ENCODE measurements at regions not wholly inside any gene's neighbourhood (a gene's known extent, or its start where the extent isn't known, plus 50 kb on each side); places are given as distances from the start of the nearest gene placed in this dataset.

DNA sequence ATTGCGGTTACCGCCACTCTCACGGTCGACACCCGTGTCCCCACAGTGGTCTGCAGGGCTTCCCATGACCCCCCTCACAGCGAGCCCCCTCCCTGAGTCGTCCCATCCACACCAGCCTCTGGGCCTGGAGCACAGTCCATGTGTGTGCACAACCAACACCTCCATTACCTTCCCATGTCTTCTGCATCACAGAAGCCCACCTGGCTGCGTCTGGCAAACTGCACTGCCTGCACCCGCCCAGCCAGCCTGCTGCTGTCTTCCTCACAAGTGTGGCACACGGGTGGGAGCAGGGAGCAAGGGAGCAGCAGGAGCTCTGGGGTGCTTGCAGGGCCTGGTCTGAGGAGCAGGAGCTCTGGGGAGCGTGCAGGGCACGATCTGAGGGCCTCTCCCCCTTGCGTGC lies 415.3 kb upstream of the IRX4 start:
- DNase-seq (ENCODE audit: low read depth in 2 of 2): no peak

DNA sequence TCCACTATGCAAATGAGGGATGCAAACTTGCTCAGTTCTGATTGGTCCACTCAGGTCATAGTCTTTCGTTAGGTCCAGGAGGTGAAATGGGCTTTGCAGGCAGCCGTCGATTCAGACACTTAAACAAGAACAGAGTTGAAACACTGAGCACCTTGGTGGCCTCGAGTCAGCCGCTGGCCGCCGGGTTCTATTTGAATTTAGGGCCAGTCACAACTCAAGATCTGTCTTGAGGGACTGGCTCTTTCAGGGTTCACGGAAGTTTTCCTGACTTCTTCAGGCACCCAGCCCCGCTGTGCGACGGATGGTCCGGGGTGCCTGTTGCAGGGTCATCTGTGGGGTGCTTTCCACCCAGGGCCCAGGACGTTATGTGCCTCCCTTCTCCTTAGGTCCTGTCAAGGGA lies 412.8 kb upstream of the IRX4 start:
- DNase-seq (ENCODE audit: low read depth in 2 of 2): no peak

DNA sequence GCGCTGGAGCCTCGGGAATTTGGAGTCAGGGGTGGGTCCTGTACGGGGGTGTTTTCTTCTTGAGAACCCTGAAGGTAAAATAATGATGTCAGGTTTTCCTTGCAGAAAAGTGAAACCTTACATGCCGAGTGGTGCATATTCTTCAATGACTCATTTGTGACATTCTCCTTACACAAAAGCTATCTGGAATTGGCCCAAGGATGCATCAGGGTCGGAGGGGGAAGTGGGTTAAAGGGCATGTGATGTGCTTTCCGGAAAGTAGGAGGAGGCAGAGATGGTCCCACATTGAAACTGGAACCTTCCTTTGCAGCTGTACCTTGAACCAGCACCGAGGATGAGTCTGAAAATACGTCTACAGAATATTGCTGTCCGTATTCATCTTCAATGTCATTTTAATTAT lies 411.2 kb upstream of the IRX4 start:
- DNase-seq (ENCODE audit: low read depth in 2 of 2): no peak

DNA sequence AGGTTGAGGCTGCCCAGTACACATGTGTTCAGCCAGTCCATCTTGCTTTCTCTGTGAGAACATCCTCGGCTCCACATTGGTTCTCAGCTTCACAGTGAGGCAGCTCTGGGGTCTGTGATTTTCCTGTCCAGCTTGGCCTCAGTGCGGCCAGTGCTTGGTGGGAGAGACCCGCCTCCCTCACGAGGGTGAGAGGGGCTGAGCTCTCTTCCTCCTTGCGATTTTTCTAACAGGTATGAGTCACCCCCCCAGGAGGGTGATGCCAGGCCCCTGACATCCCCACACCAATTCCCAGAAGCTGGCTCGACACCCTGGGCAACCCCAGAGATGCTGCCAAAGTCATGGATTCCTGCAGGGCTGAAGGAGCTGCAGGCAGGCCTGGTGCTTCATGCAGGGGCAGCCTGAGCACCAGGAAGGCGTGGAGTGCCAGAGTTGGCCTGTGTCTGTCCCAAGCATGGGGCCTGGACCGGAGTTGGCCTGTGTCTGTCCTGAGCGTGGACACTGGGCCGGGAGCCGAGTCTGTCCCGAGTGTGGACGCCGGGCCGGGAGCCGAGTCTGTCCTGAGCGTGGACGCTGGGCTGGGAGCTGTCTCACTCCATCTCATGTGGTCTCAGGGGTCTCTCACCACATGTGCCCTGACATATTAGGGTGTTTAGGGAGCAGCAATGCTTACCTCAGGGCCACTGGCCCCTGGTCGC lies 408.6 kb upstream of the IRX4 start:
- DNase-seq (ENCODE audit: low read depth in 2 of 2): no peak

DNA sequence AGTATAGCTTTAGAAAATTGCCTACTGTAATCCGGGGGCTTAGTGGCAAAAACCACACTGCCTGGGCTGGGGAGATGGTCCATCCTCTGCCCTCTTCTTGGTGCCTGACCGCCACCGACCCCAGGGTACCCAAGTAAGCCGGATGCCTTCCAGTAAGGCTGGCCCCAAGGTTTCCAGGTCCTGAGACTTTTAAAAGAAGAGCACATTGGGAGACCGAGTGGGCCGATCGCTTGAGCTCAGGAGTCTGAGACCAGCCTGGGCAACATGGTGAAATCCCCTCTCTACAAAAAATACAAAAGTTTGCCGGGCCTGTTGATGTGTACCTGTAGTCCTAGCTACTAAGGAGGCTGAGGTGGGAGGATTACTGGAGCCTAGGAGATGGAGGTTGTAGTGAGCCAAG lies 406.7 kb upstream of the IRX4 start:
- DNase-seq (ENCODE audit: low read depth in 2 of 2): no peak

DNA sequence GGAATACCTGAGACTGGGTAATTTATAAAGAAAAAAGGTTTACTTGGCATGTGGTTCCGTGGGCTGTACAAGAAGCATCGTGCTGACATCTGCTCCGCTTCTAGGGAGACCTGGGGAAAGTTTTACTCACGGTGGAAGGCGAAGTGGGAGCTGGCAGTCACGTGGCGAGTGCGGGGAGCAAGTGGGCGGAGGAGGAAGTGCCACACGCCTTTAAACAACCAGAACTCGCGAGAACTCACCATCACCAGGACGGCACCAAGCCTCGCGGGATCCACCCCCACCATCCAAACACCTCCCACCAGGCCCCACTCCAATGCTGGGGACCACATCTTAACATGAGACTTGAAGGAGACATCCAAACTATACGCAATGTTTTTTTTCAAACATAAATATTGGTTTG lies 406.2 kb upstream of the IRX4 start:
- DNase-seq (ENCODE audit: low read depth in 2 of 2): no peak

DNA sequence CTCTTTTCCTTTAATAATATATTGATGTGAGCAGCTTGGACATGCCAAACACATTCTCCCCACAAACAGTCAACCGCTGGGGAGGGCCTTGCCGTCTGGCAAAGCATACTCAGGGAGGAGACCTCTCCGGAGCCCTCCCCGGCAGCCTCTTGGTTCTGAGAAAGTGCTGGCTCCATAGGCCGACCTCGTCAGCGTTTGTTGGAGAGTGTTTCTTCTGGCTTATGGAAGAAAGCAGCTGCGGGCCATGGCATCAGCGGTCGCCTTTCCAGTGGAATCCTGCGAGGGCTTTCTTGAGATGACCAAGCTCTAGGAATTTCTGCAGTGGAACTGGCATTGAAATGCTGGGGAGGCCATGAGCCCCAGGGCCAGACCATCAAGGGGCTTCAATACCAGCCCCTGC lies 405.7 kb upstream of the IRX4 start:
- DNase-seq (ENCODE audit: low read depth in 2 of 2): no peak

DNA sequence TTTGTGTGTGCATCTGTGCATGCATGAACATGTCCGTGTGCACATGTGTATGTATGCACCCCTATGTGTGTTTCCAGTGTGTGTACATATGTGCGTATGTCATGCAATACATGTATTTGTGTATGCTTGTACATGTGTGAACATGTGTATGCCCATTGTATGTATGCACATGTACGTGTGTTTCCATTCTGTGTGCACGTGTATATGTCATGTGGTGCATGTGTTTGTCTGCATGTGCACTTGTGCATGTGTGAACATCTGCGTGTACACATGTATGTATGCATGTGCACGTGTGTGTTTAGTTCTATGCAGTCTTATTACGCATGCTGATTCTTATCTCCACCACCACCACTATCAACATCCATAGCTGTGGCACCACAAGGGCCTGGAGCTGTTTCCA lies 403.5 kb upstream of the IRX4 start:
- no peak for DNase-seq (ENCODE audit: low read depth in 2 of 2)

DNA sequence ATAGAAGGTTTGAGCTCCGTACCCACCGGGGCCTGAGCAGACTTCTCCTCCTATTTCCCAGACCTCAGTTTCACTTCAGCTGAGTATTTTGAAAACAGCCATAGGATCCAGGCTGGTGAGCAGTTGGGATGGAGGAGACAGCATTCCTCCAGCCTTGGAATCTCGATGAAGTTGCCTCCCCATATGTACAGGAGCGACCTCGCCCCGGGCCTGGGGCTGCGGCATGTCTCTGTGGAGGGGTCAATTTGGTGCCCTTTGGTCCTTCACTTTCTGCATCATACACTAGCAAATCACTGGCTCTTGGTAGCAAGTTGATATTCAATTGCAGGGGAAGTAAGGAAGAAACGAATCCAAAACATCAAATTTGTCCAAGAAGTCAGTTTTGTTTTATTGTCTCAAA lies 402.0 kb upstream of the IRX4 start:
- no peak for DNase-seq (ENCODE audit: low read depth in 2 of 2)

DNA sequence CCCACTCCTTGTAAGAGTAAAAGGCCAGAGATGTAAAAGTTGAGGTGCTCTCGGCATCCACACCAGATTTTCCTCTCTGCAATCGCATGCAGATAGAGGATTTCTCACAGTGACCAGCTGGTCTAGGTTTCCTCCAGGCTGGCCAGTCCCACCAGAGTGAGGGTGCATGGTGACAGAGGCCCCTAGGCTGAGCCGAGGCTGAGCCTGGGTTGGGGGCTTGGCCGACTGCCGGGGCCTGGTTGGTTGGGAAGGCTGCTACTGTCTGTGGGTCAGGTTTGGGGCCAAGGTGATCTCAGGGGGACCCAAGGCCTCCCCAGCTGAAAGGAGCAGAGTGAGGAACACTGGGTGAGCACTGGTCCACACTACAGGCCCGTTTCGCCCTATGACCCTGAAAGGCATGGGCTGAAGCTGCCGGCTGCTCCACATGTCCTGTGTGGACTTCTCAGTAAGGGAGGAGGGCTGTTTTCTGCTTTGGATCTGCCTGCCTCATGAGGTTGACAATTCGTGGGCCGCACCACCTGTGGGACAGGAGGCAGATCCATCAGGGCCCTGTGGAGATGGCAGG lies 400.8 kb upstream of the IRX4 start:
- no peak for DNase-seq (ENCODE audit: low read depth in 2 of 2)

DNA sequence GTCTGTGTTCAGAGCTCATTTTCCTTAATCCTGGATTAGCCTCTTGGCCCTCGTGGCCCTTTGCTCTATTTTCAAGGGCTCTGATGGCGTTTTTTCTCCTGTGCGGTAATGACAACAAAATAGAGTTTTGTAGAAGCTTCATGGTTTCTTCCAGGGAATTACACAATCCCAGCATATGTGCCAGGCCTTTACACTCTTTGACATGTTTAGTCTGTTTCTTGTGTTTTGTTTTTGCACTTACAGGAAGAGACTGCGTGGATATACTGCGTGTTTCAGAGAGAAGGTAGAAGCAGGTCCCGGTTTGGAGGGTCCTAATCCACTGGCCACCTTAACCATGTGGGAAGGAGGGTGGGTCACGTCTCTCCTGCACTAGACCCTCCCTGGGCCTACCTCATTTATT lies 400.2 kb upstream of the IRX4 start:
- DNase-seq (ENCODE audit: low read depth in 2 of 2): no peak

DNA sequence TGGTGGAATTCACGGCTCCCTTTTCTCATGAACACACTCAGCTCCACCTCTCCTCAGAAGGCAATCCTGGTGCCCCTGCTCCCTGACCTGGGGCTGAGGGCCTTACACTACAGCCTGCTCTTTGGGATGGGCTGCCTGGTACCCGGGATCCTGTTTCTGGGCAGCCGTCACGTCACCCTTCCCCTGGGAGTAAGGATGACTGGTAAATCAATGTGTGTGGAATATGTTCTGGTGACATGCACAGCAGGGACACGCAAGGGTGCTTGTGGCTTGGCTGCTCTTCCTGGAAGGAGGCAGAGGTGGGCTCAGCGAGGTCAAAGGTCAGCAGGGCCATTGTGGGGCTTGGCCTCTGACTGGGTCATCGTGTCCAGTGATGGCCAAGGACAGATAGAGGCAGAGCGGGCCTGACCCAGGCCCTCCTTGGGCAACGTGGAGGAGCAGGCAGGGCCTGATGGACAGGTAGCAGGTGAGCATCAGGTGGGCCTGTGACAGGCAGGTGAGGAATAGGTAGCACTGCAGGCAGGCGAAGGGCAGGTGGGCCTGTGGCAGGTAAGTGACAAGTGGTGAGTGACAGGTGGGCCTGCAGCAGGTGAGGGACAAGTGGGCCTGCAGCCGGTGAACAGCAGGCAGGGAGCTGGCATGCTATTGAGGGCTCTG lies 399.4 kb upstream of the IRX4 start:
- DNase-seq (ENCODE audit: low read depth in 2 of 2): no peak

DNA sequence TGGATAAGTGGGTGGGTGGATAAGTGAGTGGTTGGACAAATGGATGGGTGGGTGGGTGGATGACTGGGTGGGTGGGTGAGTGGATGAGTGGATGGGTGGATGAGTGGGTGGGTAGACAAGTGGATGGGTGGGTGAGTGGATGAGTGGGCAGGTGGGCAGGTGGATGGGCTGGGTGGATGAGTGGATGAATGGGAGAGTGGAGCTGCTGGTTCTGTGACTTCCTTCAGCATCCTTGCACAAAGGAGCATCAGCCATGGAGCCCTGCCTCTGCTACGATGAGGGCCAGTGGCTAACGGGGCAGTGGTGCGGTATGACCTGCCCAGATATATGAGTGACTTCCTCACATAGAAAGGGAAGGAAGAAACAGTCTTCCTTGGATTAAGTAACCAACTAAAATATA lies 398.7 kb upstream of the IRX4 start:
- DNase-seq (ENCODE audit: low read depth in 2 of 2): no peak

DNA sequence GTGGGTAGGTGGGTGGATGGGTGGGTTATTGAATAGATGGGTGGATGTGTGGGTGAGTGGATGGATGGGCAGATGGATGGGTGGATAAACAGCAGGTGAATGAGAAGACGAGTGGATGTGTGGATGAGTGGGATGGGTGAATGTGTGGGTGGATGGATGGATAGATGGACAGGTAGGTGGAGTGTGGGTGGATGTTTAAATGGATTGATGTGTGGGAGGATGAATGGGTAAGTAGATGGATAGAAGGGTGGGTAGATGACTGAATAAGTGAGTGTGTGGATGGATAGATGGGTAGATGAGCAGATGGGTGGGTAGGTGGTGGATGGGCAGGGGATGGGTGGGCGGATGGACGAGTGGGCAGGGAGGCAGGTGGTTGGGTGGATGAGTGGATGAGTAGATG lies 397.6 kb upstream of the IRX4 start:
- DNase-seq (ENCODE audit: low read depth in 2 of 2): no peak

DNA sequence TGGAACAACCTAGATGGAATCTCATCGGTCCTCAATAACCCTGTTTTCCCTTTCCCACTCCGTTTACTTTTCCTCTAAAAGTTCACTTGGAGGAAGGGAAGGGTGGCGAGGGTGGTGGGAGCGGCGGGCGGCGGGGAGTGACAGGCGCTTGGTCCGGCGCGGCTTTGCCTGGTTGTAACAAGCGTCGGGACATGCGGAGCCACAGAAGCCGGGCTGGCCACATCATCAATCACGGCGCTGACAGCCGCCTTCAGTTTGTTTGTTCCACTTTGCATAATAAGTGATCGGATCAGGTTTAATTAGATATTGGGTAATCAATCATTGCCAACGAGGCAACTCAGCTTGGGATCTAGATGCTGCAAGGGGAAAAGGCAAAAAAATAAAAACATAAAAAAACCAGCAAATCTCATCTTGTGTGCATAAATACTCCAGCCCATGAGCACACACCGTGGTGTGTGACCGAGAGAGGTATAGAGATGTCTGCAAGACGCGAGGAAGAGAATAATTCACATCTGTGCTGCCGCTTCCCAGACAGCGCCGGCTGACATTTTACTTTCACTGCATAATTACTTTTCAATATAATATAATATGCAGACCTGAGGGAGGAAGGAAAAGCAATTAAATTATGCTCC lies 396.2 kb upstream of the IRX4 start:
- DNase-seq (ENCODE audit: low read depth in 2 of 2): no peak

DNA sequence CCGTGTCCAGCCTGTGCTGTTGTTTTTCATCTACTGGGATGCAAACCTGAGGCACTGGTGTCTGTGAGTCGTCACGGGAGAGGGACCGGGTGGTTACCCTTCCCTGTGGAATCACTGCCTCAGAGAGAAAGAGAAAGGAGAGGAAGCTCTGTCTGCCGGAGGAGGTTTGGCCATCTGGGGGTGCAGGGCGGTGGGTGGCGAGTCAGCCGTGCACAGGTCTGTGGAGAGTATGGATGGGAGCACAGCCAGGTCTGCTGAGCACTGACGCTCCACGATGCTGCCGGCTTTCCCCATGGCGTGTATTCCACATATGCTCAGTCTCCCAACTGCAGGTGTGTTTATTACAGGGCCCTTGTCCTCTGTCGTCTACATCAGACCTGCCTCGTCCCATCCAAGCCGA lies 395.2 kb upstream of the IRX4 start:
- DNase-seq (ENCODE audit: low read depth in 2 of 2): no peak

DNA sequence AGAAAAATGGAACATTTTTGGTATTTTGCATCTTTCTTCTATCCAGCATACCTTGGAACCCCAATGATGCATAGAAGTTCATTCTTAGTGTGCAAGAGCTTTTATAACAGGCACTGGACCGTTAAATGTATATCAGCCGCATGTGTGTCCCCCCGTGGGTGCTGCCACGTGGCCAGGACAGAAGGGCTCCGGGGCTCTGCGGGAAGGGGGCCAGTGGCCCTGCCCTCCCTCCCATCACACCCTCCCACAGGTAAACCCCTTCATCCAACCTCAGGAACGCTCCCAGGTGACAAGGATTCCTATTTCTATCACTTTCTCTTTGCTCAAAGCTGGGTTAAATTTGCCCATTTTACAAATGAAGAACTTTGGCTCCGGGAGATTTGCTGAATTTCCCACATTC lies 393.4 kb upstream of the IRX4 start:
- no peak for DNase-seq (ENCODE audit: low read depth in 2 of 2)

DNA sequence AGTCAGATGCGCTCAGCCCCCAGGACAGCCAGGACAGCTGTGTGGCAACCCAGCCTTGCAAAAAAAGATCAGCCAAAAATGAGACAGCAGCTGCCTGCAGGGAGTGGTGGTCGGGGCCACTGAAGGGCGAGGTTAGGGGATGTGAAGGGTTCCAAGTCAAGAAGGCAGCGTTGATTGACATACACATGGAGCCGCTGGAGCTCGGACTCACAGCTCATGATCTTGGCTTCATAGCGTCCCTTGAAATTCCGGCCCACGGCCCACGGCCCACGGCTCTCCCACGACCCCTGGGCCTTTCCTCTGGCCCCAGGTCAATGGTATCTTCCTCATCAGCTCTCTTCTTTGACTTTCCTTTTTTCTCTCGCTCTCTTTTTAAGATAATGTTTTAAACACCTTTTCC lies 390.0 kb upstream of the IRX4 start:
- no peak for DNase-seq (ENCODE audit: low read depth in 2 of 2)

DNA sequence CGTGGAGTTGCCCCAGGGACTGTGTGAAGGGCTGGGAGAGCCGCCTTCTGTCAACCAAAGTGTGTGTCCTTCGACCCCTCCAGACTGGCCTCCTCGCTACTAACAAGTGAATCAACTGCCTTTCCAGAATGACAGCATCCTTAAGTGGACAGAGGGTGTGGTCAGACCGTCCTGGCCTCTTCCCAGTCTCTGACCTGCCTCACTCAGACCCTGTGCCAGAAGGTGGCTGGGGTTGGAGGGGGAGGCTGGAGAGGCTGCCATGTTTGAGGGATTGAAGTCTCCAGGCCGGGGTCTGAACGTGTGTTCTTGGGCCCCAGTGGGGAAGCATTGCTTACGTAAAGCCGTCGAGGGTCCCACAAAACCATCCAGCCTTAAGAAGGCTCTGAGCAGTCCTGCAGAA lies 389.3 kb upstream of the IRX4 start:
- DNase-seq (ENCODE audit: low read depth in 2 of 2): no peak

DNA sequence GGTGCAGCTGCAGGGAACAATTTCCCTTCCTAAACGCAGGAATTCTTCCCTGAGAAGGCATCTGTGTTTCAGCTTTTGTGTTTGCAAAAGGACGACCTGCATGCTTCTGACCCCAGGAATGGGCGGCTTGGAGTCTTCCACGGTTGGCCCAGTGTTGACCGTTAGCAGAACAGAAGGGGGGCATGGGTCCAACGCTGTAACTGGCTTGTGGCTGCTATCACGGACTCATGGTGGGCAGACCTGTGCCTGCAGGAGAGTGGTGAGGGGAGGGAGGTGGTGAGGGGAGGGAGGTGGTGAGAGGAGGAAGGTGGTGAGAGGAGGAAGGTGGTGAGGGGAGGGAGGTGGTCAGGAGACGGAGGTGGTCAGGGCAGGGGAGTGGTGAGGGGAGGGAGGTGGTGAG lies 388.6 kb upstream of the IRX4 start:
- no peak for DNase-seq (ENCODE audit: low read depth in 2 of 2)

DNA sequence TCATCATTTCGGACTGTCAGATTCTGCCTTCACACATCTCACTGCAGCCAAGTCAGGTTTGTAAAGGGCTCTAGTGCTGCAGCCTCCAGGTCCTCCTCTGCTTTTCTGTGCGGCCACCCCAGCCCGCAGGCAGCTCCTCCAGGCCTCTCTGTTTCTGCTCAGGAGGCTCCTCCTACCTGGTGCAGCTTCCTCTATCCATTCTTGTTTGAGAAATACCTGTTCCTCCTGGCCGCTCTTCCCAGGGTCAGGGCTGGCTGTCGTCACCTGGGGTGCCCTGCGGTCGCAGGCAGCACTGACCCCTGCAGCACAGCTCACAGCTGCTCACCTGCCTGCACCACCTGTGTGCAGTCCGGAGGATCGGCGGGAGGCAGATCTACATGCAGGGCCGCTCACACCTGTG lies 387.7 kb upstream of the IRX4 start:
- DNase-seq (ENCODE audit: low read depth in 2 of 2): no peak

DNA sequence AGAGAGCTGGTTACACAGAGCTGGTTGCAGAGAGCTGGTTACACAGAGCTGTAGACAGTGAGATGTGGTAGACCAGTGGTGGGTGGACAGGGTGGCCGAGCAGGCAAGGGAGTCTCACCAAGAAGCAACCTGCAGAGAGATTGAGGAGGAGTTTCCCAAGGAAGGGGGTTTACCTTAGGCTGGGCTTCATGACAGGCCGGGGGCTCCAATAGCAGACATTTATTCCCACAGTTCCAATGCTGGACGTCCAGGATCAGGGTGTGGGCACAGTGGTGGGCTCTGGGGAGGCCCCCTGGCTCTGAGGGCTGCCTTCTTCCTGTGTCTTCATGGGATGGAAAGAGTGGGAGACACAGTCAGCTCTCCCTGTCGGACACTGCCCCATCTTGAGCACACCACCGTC lies 386.9 kb upstream of the IRX4 start:
- no peak for DNase-seq (ENCODE audit: low read depth in 2 of 2)

DNA sequence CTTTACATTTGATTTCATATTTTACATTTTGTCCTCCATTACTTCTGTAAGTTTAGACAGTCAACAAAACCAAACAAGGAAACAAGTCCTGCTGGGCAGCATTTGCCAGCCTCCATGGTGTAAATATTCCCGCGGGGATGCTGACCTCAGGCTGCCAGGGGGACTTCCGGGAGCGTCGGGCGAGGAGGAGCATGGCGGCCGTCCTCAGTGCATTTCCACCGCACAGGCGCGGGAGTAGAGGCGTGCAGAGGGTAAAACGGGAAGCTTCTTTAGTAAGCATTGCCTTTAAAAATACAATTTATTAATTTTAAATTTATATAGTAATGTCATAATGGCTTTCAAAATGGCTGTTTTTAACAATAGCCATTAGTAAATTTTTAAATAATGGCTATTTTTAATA lies 385.3 kb upstream of the IRX4 start:
- no peak for DNase-seq (ENCODE audit: low read depth in 2 of 2)

Measured in stimulated activated CD4-positive, alpha-beta T cell treated with anti-CD3 and anti-CD28 coated beads, Interleukin-4, amount 100 ng/mL, for 48 hours (primary cell).